Activated CD4-positive, CD25-positive, alpha-beta regulatory T cell treated with anti-CD3 and anti-CD28 coated beads, Interleukin-2, amount 50 U/mL, for 16 hours (primary cell): ENCODE measurements at regions not wholly inside any gene's neighbourhood (a gene's known extent, or its start where the extent isn't known, plus 50 kb on each side); places are given as distances from the start of the nearest gene placed in this dataset.
"Not testable (repeated sequence)": the region's sequence is repeated elsewhere in the genome, so short reads cannot be mapped to it uniquely, and the experiment has no call there.

Source experiments
- DNase-seq: peaks from one replicate; pipeline ENCODE4 v3.0.0-alpha.2; 2020; ENCODE audit warnings: low read depth, low spot score

- no peak for DNase-seq
Observed at GRCh38 chr6:130557481-130558112, 191.8 kb downstream of the TMEM200A start.

DNA sequence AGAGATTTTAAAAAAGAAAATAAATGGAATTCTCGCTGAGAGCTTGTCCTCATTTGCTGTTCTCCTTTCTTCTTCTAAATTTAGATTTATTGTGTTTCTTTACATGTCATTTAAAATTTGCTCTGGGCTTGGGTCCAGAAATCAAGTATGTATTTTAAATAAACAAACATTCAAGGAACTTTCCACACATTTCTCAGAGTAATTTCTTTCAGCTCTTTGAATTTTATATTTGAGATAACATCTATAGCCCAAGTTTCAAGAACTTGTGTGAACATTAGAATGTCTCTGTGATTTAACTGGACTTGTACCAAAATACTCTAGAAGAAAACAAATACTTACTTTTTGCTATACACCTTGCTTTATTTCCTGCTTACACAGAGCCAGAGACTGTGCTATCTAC lies 192.3 kb downstream of the TMEM200A start:
- no peak for DNase-seq

- DNase-seq = no peak
Observed at GRCh38 chr6:130559166-130559565, 193.3 kb downstream of the TMEM200A start.

- no peak for DNase-seq
Observed at GRCh38 chr6:130560231-130560630, 194.4 kb downstream of the TMEM200A start.

GRCh38 chr6:130561159-130561558 lies 195.3 kb downstream of the TMEM200A start:
- not testable (repeated sequence) for DNase-seq

GRCh38 chr6:130565696-130566095 lies 199.9 kb downstream of the TMEM200A start:
- DNase-seq = no peak

- DNase-seq = no peak
Observed at GRCh38 chr6:130574146-130574545, 208.3 kb downstream of the TMEM200A start.

GRCh38 chr6:130575557-130575956 lies 209.7 kb downstream of the TMEM200A start:
- DNase-seq = no peak

DNA sequence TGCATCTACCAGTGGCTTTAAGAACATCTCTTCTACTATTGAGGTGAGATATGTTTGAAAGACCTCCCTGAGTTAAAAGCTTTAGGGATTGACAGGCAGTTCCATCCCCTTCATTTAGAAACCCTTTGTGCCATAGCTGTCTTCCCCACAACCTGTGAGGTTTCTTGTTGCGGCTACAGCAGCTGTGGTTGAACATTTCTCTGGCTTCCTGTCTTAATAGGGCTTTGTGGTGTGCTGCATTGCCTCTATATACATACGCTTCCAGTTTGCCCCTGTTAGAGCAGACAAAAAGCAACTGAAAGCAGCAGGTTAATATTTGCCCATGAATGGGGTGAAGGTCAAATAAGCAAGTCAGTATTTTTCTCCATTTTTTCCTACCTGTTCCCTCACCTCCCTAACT lies 210.2 kb downstream of the TMEM200A start:
- DNase-seq = no peak

DNA sequence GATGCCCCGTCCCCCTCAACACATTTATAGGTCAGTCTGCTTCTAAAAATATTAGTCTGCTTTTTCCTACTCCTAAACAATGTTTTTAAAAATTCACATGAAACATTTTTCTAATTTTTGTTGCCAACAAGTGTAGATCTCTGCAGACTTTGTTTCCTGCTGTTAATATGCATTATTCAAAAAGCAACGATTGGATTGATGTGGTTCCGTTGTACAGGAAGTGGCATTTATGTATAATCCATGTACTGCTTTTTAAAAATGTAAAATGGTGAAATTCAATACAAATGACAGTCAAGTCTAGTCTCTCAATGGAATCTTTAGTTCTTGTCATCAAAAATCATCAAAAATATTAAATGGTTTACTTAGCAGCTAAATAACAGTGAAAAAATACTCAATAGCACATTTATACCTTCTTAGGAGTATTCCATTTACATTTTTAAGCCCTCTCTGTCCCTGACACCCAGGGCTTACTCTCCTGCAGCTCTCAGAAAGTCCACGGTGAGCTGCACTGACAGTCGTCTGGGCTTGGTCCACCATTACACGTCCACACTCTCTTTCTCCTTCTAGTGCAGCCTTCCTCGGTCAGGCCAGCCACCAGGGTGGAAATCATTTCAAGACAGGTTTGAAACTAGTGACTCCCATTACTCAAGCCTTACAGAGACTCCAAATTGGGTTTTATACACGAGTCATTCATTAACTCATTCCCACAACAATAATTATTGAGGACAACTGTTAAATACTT lies 211.5 kb downstream of the TMEM200A start:
- DNase-seq = no peak

GRCh38 chr6:130578713-130579112 lies 212.9 kb downstream of the TMEM200A start:
- DNase-seq = no peak

DNA sequence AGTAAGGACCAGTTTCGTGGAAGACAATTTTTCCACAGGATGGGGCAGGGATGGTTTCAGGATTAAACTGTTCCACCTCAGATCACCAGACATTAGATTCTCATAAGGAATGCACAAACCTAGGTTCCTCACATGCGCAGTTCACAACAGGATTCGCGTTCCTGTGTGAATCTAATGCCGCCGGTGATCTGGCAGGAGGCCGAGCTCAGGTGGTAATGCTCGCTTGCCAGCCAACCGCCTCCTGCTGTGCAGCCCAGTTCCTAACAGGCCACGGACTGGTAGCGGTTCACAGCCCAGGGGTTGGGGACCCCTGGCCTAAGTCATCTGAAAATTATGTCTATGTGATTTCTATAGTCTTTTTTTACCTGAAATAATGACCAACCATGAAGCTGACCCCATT lies 217.5 kb downstream of the TMEM200A start:
- no peak for DNase-seq

- DNase-seq = no peak
Observed at GRCh38 chr6:130585587-130585986, 219.8 kb downstream of the TMEM200A start.

DNA sequence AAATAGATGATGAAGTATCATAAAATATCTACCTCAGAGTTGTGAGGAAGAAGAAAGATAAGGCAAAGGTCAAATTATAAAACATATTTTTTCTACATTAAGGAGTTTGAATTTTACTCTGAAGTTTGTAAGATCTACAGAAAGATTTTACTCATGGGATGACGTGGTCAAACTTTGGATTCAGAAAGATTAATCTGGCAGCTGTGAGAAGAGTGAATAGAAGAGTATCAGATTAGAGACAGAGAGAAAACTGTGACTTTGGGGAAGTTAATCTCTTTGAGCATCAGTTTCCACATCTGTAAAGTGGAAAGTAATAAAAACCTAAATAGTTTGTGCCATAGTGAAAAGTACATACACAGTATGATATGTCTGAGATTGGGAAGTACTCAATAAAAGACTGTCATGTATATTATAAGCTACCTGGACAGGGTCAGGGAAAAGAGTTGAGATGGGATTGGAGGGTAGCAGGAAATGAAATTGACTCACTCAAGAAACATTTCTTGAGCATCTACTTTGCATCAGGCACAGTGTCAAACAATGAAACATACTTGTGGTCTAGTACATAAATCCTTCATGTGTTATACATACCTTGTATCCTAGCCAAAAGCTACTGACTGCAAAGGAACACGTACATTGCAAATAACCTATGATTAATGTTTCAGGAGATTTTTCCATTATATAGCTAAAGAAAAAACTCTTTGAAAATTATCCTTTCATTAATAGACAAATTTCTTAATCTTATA lies 222.1 kb downstream of the TMEM200A start:
- DNase-seq = no peak

DNA sequence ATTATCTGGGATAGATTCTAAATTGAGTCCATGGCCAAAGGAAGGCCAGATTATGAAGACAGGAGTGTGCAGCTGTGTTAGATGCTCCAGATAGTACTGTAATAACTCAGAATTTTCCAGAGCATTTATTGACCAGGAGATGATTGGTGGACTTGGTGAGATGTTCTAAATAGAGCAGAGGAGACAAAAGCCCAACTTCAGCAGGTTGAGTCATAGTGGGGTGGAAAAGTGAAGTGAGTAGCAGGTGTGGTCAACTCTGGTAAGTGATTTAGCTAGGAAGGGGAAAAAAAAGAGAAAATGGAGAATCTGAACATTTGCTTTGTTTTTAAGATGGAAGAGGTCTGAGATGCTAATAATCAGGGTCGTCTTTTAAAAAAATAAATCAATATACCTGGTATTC lies 227.4 kb downstream of the TMEM200A start:
- DNase-seq = no peak

DNA sequence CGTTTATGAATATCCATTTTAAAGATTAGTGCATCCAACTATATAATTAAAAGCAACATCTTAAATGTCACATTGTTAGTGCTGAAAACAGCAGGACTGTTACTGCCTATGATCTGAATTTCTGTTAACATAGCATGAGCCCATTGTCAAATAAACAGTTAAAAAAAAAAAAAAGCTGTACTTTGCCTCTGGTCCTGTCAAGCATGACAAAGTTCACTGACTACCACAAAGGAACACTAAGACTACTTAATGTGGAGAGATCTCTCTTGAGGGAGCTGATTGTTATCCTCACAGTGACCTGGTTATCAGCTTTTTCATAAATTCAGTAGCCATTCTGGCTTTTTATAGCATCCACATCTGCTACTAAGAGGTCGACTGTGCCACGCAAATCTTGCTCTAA lies 228.1 kb downstream of the TMEM200A start:
- no peak for DNase-seq

DNA sequence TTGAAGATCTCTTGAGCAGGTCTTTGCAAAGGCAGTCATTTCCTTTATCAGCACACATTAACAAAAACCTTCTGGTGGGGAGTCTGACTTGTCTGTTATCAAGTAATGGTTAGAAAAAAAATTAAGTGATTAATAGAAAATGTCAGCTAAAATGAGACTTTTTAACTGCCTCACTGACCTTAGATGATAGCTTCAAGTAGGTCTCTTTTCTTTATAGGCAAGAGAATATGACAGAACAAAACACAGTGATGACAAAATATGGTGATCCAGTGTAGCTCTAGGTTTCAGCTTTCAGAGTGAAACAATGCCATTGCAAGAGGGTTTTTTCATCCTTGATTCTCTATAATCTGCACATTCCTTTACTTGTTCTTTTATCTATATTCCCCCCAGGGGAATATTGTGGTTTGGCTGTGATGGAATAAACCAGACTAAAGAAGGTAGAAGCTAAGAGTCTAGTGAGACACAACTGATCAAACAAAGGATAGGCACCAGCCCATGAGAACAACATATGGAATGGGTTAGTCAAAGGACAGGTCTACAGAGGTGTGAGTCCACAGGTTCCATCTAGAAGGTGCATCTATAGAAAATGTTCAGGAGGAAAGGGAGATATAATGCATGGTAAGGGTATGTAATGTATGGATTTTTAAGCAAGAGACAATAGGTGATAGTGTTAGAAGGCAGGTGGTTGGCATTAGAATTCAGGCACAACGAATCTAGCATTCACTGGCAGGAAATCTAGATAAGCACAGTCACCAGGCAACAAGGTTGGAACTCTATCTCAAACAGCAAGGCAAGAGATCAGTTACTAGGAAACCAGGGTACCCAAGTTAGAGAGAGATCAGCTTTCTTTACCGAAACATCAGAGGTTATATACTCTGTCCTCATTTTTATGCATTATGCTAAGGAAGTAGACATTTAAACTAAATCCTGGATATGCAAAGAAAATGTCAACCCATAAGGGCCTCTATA lies 228.9 kb upstream of the SMLR1 start:
- no peak for DNase-seq

DNA sequence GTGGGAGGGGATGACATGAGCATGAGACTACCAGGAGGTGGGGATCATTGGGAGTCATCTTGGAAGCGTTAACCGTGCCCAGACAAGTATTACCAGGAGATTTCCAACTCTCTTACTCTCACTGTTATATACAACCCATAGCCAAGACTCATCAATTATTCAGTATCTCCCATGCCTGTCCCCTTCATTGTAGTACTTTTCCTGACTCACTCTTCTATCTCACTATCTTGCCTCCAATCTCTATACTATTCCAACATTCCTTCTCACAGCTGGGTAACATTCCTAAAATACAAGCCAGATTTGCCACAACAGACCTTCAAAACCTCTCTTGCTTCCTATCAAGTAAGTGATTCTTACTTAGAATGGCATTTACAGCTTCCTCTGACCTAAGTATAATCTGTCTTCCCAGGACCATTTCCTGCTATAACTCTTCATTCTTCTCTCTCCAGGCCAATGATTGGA lies 226.3 kb upstream of the SMLR1 start:
- no peak for DNase-seq

DNA sequence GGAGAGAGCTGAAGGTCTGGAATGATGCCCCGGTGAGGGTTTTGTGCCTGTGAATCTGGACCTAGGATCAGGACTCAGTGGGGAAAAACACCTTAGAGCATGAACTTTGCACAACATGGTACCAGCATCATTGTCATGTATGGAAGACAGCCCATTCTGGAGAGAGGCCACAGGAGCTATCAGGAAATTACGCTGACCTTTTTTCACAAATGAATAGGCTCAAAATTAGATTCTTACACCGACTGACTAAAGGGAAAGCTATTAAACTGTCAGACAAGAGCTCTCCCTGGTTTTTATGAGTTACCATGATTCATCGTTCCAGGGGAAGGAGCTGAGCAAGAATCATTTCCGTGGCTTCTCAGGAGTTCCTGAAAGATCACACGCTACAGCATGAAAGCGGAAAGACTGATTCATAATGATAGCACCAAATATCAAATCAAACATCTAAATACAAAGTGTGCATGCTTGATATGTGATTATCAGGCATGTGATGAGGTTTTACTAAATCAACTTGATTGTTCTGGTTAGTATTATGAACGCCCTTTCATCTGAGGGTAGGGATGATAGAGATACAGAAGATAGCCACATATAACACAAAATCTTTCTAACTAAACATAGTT lies 224.9 kb upstream of the SMLR1 start:
- no peak for DNase-seq

GRCh38 chr6:130603391-130603790 lies 223.8 kb upstream of the SMLR1 start:
- no peak for DNase-seq

- no peak for DNase-seq
Observed at GRCh38 chr6:130604841-130605399, 222.3 kb upstream of the SMLR1 start.
